T-helper 17 cell (primary cell): ENCODE measurements at regions not wholly inside any gene's neighbourhood (a gene's known extent, or its start where the extent isn't known, plus 50 kb on each side); places are given as distances from the start of the nearest gene placed in this dataset.

Experiments used
- ATAC-seq: fragments of 150-1000 bp; cut with Tn5 transposase; 2 replicates; pipeline ENCODE4 v1.10.0; 2021; ENCODE audit warnings: mild to moderate bottlenecking, moderate library complexity
- DNase-seq, 3 donors: peaks; one replicate each; pipeline versions ENCODE4 v3.0.0 to v3.0.0-alpha.2; 2020 to 2021
- H3K9me3 ChIP-seq: one replicate; pipeline ENCODE4 v1.7.0; 2013; ENCODE audit warnings: low read length, mild to moderate bottlenecking; ENCODE audit not compliant: control insufficient read depth, poor library complexity, severe bottlenecking
- H3K27ac Mint-ChIP-seq: one replicate; pipeline ENCODE4 v1.8.0; 2022; ENCODE audit warnings: mild to moderate bottlenecking, moderate library complexity, mixed read lengths
- H3K27me3 Mint-ChIP-seq: one replicate; pipeline ENCODE4 v1.8.0; 2022; ENCODE audit warnings: mixed read lengths
- H3K36me3 Mint-ChIP-seq: one replicate; pipeline ENCODE4 v1.8.0; 2022; ENCODE audit warnings: low read depth, mixed read lengths
- H3K4me1 Mint-ChIP-seq: one replicate; pipeline ENCODE4 v1.8.0; 2022; ENCODE audit warnings: mild to moderate bottlenecking, mixed read lengths
- H3K4me3 Mint-ChIP-seq: one replicate; pipeline ENCODE4 v1.8.0; 2022; ENCODE audit warnings: mild to moderate bottlenecking, moderate library complexity, mixed read lengths

DNA sequence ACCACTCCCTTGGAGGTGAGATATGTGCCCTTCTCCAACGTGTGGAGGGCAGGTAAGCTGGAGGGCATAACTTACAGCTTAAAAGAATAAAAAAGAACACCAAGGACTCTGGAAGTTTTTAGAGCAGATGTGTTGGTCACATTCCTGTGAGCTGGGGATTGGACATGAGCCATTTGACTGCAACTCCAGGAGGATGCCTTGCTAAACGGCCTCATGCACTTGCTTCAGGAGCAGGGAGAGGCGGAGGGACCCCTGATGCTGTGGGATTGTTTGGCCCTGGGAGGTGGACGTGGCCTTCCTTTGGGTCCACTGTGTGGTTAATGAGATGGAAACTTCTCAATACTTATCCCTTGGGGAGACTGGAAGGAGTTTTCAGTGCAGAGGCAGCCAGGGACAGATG lies 185.6 kb downstream of the RHOU start:
- no peak overlapping the region for H3K4me3 Mint-ChIP-seq

DNA sequence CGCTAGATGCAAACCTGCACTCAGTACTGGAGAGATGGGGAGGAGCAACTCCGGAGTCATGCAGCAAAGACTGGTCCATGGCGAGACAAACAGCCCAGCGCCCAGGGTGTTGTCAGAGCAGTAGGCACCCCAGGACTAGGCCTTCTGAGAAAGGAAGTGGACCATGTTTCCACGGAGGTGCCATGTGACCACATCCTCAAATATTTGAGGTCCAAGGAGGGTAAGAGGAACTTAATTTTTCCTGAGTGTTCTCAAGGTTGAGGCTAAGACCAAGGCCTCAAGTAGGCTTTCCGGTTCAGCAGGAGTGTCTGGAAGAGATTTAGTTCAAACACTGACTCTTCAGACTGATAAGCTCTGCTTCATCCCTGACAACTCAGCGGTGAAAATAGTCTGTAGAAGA lies 186.2 kb downstream of the RHOU start:
- H3K4me3 Mint-ChIP-seq, result no peak overlapping the region
- H3K27ac Mint-ChIP-seq, result no peak overlapping the region
- no peaks in the 10 kb centered on the region for H3K9me3 ChIP-seq
- DNase-seq (no peak), ATAC-seq (no peak)
- H3K27me3 Mint-ChIP-seq, result no peaks in the 10 kb centered on the region
- no peaks in the 10 kb centered on the region for H3K36me3 Mint-ChIP-seq
- peaks cover 7% of the 10 kb centered on the region for H3K4me1 Mint-ChIP-seq

More for the DNA sequence above, 185.6 kb downstream of the RHOU start:
- Mint-ChIP-seq H3K27me3 (no peaks in the 10 kb centered on the region), H3K4me1 (peaks cover 7% of the 10 kb centered on the region), H3K36me3 (no peaks in the 10 kb centered on the region), H3K27ac (no peak overlapping the region)
- DNase-seq, result no peak
- no peaks in the 10 kb centered on the region for H3K9me3 ChIP-seq
- no peak for ATAC-seq

DNA sequence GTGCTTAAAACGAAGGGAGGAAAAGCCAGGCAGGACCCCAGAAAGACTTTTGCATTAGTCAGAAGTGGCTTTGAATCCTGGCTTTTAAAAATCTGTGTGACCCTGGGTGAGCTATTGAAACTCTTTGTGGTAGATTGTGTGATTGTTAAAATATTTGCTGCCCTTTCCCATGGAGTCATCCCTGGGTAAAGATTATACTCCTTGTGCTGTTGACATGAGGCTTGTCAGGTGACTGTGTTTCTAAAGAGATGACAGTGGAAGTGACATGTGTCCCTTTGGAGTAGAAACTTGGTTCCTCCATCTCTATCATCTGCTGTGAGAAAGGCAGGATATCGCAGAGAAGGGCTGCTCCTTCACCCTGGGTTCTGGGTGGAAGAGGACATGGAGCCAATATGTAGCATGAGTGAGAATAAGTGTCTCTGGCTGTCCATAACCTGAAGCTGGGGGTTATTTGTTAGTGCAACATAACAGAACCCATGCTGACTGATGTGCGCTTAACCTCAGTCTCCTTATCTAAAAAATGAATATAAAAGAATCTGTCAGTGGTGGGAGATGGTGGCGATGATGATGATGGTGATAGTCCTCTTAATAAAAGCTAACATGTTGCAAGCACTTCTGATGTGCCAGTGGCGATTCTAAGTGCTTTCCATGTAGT lies 187.6 kb downstream of the RHOU start:
- Mint-ChIP-seq H3K27me3 (no peaks in the 10 kb centered on the region), H3K27ac (no peak overlapping the region), H3K4me1 (peaks cover 5% of the 10 kb centered on the region), H3K4me3 (no peak overlapping the region), H3K36me3 (no peaks in the 10 kb centered on the region)
- ATAC-seq, result no peak
- H3K9me3 ChIP-seq, result no peaks in the 10 kb centered on the region
- DNase-seq, result no peak

DNA sequence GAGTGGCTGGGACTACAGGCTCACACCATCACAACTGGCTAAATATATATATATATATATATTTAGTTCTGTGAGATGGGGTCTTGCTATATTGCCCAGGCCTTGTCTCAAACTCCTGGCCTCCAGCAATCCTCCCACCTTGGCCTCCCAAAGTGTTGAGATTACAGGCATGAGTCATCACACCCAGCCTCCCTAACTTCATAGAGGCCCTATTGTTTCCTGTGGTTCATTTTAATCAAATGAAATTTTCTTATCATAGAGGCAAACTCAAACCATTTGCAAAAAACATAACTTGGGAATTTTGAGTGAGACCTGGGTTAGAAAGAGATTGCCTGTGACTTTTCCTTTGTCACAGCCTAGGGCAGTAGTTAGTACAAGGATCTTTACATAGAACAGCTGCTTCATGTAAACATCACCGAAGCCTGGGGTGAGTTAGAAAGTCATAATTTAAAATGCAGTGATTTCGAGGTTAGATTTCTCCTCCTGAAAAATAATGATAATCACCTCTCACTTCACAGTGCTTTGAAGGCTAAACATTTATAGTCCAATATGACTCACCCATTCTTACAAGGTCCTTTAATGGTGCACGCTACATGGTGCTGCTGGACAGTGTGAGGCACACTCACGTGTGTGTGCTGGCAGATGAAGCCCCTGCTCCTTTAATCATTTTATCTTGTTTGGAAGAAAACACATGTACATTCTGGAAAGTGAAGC lies 188.9 kb downstream of the RHOU start:
- Mint-ChIP-seq H3K4me3 (no peak overlapping the region), H3K36me3 (no peaks in the 10 kb centered on the region), H3K4me1 (peaks cover 5% of the 10 kb centered on the region), H3K27ac (no peak overlapping the region), H3K27me3 (no peaks in the 10 kb centered on the region)
- DNase-seq (no peak), ATAC-seq (no peak)
- H3K9me3 ChIP-seq, result no peaks in the 10 kb centered on the region

DNA sequence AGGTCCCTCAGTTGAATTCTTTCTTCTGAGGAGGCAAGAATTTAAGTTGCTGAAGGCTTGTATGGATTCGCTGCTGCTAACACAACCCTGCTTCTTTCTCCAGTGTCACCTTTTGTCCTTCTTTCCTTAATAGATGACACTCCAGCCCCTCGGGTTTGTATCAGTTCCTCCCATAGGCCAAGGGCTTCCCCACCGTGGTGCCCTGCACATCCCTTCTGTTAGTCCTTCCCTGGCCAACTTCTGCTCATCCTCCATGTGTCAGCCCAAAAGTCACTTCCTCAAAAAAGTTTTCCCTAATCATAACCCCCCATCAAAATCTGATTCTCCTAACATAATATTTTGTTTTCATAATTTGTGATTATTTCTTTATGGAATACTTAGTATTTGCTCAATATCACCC lies 190.4 kb downstream of the RHOU start:
- Mint-ChIP-seq H3K4me1 (peaks cover 5% of the 10 kb centered on the region), H3K36me3 (no peaks in the 10 kb centered on the region), H3K27me3 (no peaks in the 10 kb centered on the region), H3K27ac (no peak overlapping the region), H3K4me3 (no peak overlapping the region)
- ATAC-seq (no peak), DNase-seq (no peak)
- H3K9me3 ChIP-seq, result no peaks in the 10 kb centered on the region

DNA sequence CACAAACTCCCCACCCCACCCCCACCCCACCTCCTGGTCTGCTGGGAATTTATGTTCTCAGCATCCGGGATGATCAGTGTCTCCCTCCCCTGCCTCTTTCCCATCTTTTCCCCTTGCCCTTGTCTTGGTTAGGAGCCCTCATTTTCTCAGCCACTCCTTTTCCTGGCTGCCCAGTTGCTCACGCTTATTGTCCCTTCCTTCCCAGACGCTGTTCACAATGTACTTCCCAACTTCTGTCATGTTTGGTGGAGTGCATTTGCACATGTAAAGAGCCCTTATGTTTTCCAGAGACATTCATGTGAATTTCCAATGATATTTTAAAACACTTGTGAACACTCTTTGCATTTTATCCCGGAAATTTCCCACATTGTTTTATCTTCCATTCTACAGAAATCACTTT lies 192.1 kb downstream of the RHOU start:
- ATAC-seq (no peak), DNase-seq (no peak)
- Mint-ChIP-seq H3K36me3 (no peaks in the 10 kb centered on the region), H3K4me1 (no peaks in the 10 kb centered on the region), H3K27me3 (no peaks in the 10 kb centered on the region), H3K27ac (no peak overlapping the region), H3K4me3 (no peak overlapping the region)
- no peaks in the 10 kb centered on the region for H3K9me3 ChIP-seq

DNA sequence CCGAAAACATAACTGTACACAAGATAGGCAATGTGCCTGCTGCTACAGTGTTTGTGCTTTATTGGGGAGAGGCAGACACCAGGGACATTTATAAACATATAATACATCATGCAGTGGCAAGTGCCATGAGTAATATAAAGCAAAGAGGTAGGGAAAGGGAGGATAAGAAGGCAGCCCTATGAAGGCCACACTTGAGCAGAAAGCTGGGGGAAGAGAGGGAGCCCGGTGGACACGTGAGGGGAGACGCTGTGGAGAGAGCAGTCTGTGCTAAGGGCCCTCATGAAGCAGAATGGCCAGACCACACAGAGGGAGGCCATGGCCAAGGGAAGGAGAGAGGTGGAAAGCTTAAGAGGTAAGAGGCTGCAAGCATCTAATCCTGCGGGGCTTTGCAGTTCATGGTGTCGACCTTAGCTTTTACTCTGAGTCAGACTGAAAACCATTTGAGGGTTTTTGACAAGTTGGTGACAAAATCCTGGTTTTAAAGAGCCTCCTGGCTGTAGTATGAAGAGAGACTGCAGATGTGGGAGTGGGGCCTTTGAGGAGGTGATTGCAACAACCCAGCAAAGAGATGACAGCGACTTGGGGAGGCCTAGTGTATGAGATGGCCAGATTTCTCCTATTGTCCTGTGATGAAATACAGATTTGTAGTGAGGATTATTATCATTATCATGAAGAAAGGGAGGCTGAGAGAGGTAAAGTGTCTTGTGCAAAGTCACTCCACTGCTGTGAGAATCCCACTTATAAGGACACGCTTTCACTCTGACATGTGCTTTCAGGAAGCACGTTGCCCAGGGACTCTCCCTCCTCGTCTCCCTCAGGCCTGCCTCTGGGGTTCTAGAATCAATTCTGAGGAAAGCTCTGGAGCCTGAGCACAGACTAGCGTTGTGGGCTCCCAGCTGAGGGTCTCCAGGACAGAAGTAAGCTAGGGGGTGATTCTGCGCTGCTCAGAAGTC lies 192.9 kb downstream of the RHOU start:
- Mint-ChIP-seq H3K4me3 (no peak overlapping the region), H3K27me3 (no peaks in the 10 kb centered on the region), H3K27ac (no peak overlapping the region), H3K4me1 (no peaks in the 10 kb centered on the region), H3K36me3 (no peaks in the 10 kb centered on the region)
- no peak for ATAC-seq
- H3K9me3 ChIP-seq, result no peaks in the 10 kb centered on the region
- DNase-seq, result no peak

DNA sequence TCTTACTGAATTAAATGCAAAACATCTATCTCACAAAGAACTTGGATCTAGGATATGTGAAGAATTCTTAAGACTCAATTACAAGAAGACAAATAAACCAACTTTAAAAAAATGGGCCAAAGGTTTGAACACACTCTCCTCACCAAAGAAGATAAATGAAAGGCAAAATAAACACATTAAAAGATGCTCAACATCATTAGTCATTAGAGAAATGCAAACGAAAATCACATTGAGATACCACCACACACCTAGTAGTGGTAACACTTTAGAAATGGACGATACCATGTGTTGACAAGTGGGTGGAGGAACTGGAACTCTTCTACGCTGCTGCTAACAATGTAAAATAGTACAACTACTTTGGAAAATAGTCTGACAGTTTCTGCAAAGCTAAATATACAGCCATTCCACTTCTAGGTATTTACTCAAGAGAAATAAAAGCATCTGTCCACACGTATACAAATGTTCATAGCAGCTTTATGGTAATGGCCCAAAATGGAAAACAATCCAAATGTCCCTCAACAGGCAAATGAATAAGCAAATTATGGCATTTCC lies 194.3 kb downstream of the RHOU start:
- DNase-seq (no peak), ATAC-seq (no peak)
- peaks cover 5% of the 10 kb centered on the region for H3K27me3 Mint-ChIP-seq
- H3K36me3 Mint-ChIP-seq, result no peaks in the 10 kb centered on the region
- H3K4me1 Mint-ChIP-seq, result peaks cover 2% of the 10 kb centered on the region
- H3K4me3 Mint-ChIP-seq, result no peak overlapping the region
- no peaks in the 10 kb centered on the region for H3K9me3 ChIP-seq
- H3K27ac Mint-ChIP-seq, result no peak overlapping the region

DNA sequence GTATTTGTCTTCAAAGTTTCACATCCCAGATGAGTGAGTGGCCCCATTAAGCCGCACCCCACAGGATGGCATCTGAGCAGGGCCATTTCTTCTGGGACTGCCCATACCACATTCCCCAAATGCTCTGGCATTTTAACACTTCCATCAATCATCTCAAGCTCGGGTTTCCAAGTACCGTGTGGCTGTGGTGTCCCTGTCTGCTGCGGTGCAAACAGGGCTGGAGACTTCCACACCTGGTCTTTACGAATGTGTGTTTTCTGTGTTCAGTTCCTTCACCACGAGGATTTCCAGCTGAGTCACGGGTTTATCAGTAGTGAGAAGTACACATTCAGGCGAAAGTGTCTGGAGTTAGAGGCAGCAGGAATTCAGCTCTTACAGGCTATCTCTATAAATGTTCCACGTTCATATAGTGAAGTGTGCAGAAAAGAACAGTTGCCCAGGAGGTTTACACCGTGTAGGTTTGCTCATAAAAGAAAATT lies 195.2 kb downstream of the RHOU start:
- DNase-seq (no peak), ATAC-seq (no peak)
- no peaks in the 10 kb centered on the region for H3K9me3 ChIP-seq
- H3K4me3 Mint-ChIP-seq, result no peak overlapping the region
- H3K4me1 Mint-ChIP-seq, result peaks cover 2% of the 10 kb centered on the region
- peaks cover 5% of the 10 kb centered on the region for H3K27me3 Mint-ChIP-seq
- no peaks in the 10 kb centered on the region for H3K36me3 Mint-ChIP-seq
- H3K27ac Mint-ChIP-seq, result no peak overlapping the region

DNA sequence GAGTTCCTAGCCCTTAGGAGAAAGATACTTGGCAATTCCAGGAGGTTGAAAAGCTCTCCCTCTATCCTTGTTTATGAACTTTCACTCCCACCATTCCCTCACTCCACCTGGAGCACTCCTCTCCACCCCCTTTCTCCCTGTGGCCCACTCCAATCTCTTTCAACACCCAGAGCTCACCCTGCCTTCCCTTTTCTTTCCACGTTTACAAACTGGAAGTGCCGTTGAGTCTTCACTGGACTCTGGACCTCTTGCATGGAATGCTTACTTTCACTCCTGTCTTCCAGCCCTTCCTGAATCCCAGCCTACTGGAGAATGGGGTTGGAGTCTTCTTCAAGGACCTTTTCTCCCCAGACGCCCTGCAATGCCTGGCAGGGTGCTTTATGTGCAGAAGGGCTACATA lies 198.5 kb downstream of the RHOU start:
- no peaks in the 10 kb centered on the region for H3K36me3 Mint-ChIP-seq
- H3K4me3 Mint-ChIP-seq, result no peak overlapping the region
- H3K27me3 Mint-ChIP-seq, result peaks cover 5% of the 10 kb centered on the region
- ATAC-seq (no peak), DNase-seq (no peak)
- H3K4me1 Mint-ChIP-seq, result peaks cover 14% of the 10 kb centered on the region
- no peaks in the 10 kb centered on the region for H3K9me3 ChIP-seq
- H3K27ac Mint-ChIP-seq, result peak overlapping the region; percentile 29

DNA sequence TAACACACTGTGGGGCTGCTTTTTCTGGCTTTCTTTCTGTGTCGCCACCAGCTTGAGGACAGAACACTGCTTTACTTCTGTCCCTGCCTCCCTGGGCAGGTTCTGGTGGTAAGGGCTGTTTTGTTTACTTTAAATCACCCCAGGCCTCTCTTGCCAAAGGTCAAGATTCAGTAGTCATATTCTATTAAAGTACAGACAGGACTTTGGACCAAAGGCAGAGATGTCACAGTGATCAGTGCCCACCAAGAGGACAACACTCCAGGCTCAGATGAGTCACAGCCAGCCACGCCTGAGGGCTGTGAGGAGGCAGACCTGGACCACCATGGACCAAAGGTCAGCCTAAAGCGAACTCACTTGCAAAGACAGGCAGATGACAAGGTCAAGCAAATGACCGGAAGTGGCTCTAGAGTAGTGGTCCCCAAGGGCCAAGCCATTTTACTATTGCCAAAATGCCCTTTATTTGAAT lies 200.0 kb downstream of the RHOU start:
- H3K27me3 Mint-ChIP-seq, result peaks cover 5% of the 10 kb centered on the region
- H3K27ac Mint-ChIP-seq, result no peak overlapping the region
- DNase-seq (no peak), ATAC-seq (no peak)
- H3K9me3 ChIP-seq, result no peaks in the 10 kb centered on the region
- H3K4me3 Mint-ChIP-seq, result no peak overlapping the region
- no peaks in the 10 kb centered on the region for H3K36me3 Mint-ChIP-seq
- peaks cover 14% of the 10 kb centered on the region for H3K4me1 Mint-ChIP-seq

DNA sequence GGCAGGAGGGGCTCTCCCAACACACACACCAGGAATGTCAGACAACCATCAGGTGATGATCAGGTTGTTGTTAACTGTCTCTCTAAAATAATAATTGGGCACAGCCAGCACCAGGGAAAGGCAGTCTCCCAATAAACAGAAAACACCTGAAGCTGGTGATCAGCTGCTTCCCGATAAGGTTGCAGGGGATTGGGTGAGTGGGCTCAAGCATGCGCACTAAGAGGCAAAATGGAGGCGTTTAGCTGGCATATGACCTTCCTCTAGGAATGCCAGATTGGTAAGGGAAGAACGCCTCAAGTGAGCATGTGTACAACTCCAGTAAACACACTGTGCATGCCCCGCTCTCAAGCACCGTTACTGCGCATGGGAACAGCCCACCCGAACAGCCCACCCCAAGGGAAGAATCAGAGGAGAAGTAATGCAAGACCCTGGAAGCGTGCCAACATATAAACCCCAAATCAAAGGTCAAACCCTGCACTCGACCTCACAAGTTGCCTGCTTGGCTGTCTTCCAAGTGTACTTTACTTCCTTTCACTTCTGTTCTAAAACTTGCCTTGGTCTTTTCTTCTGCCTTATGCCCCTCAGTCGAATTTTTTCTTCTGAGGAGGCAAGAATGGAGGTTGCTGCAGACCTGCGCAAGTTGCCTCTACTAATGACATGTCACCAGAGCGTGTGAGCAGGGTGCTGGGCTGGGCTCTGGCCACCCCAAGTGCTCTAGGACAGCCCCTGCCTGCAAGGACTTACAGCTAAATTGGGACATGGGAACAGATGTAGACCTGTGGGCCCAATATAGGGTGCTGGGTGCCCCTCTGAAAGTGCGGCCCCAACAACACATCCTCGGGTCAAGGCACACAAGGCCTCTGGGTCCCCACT lies 200.8 kb downstream of the RHOU start:
- Mint-ChIP-seq H3K27ac (peak overlapping the region; percentile 45), H3K4me1 (peaks cover 14% of the 10 kb centered on the region), H3K27me3 (peaks cover 5% of the 10 kb centered on the region), H3K4me3 (no peak overlapping the region), H3K36me3 (no peaks in the 10 kb centered on the region)
- no peaks in the 10 kb centered on the region for H3K9me3 ChIP-seq
- ATAC-seq, result no peak
- no peak for DNase-seq
